ENCODE measurements at regions not wholly inside any gene's neighbourhood (a gene's known extent, or its start where the extent isn't known, plus 50 kb on each side); places are given as distances from the start of the nearest gene placed in this dataset.

DNA sequence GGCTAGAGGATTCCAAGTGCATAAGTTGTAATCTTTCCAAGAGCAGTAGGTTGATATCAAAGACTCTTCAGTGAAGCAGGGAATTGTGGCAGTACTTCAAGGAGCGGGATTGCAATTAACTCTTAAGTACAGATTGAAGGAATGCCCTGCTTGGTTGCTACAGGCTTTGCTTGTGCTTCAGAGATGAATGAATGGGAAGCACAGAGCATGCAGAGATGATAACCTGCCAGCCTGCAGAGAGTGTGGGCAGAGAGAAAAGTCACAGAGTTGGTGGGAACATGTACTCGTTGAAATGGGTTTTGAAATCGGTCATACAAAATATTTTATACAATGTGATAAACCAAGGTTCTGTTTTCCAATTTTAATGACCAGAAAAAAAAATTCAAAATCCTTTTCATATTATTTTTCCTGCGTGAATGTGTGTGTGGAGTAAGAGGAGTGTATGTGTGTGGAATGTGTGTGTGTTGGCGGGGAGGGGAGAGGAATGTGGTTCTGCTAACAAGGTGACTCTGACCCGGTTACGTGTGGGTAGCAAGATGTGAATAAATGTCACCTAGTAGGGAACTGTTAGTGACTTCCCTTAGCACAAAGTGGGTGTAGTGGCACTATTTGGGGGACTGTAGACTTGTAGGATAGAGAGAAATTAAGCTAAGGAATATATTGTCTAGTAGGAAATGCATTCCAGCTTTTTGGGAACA, 697.8 kb downstream of the GATA3 start:
- TF ChIP-seq, protein P1, sequence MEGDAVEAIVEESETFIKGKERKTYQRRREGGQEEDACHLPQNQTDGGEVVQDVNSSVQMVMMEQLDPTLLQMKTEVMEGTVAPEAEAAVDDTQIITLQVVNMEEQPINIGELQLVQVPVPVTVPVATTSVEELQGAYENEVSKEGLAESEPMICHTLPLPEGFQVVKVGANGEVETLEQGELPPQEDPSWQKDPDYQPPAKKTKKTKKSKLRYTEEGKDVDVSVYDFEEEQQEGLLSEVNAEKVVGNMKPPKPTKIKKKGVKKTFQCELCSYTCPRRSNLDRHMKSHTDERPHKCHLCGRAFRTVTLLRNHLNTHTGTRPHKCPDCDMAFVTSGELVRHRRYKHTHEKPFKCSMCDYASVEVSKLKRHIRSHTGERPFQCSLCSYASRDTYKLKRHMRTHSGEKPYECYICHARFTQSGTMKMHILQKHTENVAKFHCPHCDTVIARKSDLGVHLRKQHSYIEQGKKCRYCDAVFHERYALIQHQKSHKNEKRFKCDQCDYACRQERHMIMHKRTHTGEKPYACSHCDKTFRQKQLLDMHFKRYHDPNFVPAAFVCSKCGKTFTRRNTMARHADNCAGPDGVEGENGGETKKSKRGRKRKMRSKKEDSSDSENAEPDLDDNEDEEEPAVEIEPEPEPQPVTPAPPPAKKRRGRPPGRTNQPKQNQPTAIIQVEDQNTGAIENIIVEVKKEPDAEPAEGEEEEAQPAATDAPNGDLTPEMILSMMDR (IDR thresholded peaks at IDR 0.05; ENCODE audit: low read depth, low read length, poor library complexity, severe bottlenecking): no peak
- no peak for TF ChIP-seq EZH2phosphoT487 (IDR thresholded peaks at IDR 0.05; ENCODE audit: borderline replicate concordance, low read length)

Measured in DOHH2 (cell line).